ENCODE measurements at regions not wholly inside any gene's neighbourhood (a gene's known extent, or its start where the extent isn't known, plus 50 kb on each side); places are given as distances from the start of the nearest gene placed in this dataset.

- no peak for DNase-seq (ENCODE audit: low read depth in 2 of 2, low spot score in 1 of 2)
These were observed 100.1 kb upstream of the DIO3 start for GRCh38 chr14:101460986-101461750.

- DNase-seq (ENCODE audit: low read depth in 2 of 2, low spot score in 1 of 2), result no peak
These were observed 99.4 kb upstream of the DIO3 start for GRCh38 chr14:101461891-101462290.

GRCh38 chr14:101462726-101463565 is 98.3 kb upstream of the DIO3 start:
- DNase-seq (ENCODE audit: low read depth in 2 of 2, low spot score in 1 of 2), result no peak

GRCh38 chr14:101463566-101464171 is 97.6 kb upstream of the DIO3 start:
- no peak for DNase-seq (ENCODE audit: low read depth in 2 of 2, low spot score in 1 of 2)

- DNase-seq (ENCODE audit: low read depth in 2 of 2, low spot score in 1 of 2), result no peak
These were observed 96.8 kb upstream of the DIO3 start for GRCh38 chr14:101464310-101464983.

GRCh38 chr14:101464984-101465794 is 96.1 kb upstream of the DIO3 start:
- no peak for DNase-seq (ENCODE audit: low read depth in 2 of 2, low spot score in 1 of 2)

- no peak for DNase-seq (ENCODE audit: low read depth in 2 of 2, low spot score in 1 of 2)
These were observed 95.4 kb upstream of the DIO3 start for GRCh38 chr14:101465795-101466448.

GRCh38 chr14:101466456-101467180 is 94.7 kb upstream of the DIO3 start:
- no peak for DNase-seq (ENCODE audit: low read depth in 2 of 2, low spot score in 1 of 2)

- DNase-seq (ENCODE audit: low read depth in 2 of 2, low spot score in 1 of 2), result no peak
These were observed 93.9 kb upstream of the DIO3 start for GRCh38 chr14:101467181-101467926.

GRCh38 chr14:101469382-101470247 is 91.7 kb upstream of the DIO3 start:
- DNase-seq (ENCODE audit: low read depth in 2 of 2, low spot score in 1 of 2), result no peak

- DNase-seq (ENCODE audit: low read depth in 2 of 2, low spot score in 1 of 2), result no peak
These were observed 91.0 kb upstream of the DIO3 start for GRCh38 chr14:101470266-101470665.

GRCh38 chr14:101471723-101472517 is 89.4 kb upstream of the DIO3 start:
- no peak for DNase-seq (ENCODE audit: low read depth in 2 of 2, low spot score in 1 of 2)

- DNase-seq (ENCODE audit: low read depth in 2 of 2, low spot score in 1 of 2), result no peak
These were observed 88.8 kb upstream of the DIO3 start for GRCh38 chr14:101472518-101472849.

GRCh38 chr14:101473045-101473729 is 88.1 kb upstream of the DIO3 start:
- DNase-seq (ENCODE audit: low read depth in 2 of 2, low spot score in 1 of 2), result no peak

GRCh38 chr14:101473795-101474562 is 87.3 kb upstream of the DIO3 start:
- no peak for DNase-seq (ENCODE audit: low read depth in 2 of 2, low spot score in 1 of 2)
